CD14-positive monocyte (primary cell): ENCODE measurements at regions not wholly inside any gene's neighbourhood (a gene's known extent, or its start where the extent isn't known, plus 50 kb on each side); places are given as distances from the start of the nearest gene placed in this dataset.

Source experiments
- DNase-seq, 3 donors: peaks; one replicate each; pipeline ENCODE4 v3.0.0-alpha.2; 2011 to 2022
- H2AFZ ChIP-seq: 2 replicates; pipeline ENCODE4 v1.6.0; 2012; ENCODE audit warnings: mild to moderate bottlenecking, low read depth, low read length, inconsistent platforms; ENCODE audit not compliant: insufficient read depth, poor library complexity, severe bottlenecking
- H3K27ac ChIP-seq, 2 donors: 1 replicate in 1 of 2; 2 replicates in 1 of 2; pipeline ENCODE4 v1.5.1; 2012 to 2013; ENCODE audit warnings: low read length in 2 of 2, control low read depth in 1 of 2, inconsistent platforms in 1 of 2, low read depth in 1 of 2, mild to moderate bottlenecking in 1 of 2
- H3K27me3 ChIP-seq, 2 donors: one replicate each; pipeline versions ENCODE4 v1.6.0 to v1.6.1; 2011 to 2013; ENCODE audit warnings: low read length in 2 of 2; ENCODE audit not compliant: control insufficient read depth in 2 of 2, insufficient read depth in 2 of 2
- H3K36me3 ChIP-seq, 2 donors: replicated peaks in 1 of 2; 1 replicate in 1 of 2; 2 replicates in 1 of 2; pipeline versions ENCODE4 v1.5.1 to v1.6.1; 2012 to 2013; ENCODE audit warnings: low read length in 2 of 2, control low read depth in 1 of 2, inconsistent platforms in 1 of 2, mild to moderate bottlenecking in 1 of 2; ENCODE audit not compliant: insufficient read depth in 2 of 2, control insufficient read depth in 1 of 2
- H3K4me1 ChIP-seq, 2 donors: 1 replicate in 1 of 2; 2 replicates in 1 of 2; pipeline versions ENCODE4 v1.5.1 to v1.6.1; 2012 to 2013; ENCODE audit warnings: low read length in 2 of 2, control low read depth in 1 of 2, inconsistent platforms in 1 of 2, mild to moderate bottlenecking in 1 of 2, moderate library complexity in 1 of 2; ENCODE audit not compliant: insufficient read depth in 2 of 2, control insufficient read depth in 1 of 2
- H3K4me2 ChIP-seq: replicated peaks from 2 replicates; pipeline ENCODE3; 2012; ENCODE audit warnings: low read length, moderate library complexity, mild to moderate bottlenecking; ENCODE audit not compliant: poor library complexity, severe bottlenecking; ENCODE audit errors: extremely low read depth
- H3K4me3 ChIP-seq, 3 experiments: fragments of 200-600 bp in 1 of 3; sonication (generic) in 1 of 3; replicated peaks in 1 of 3; 1 replicate in 2 of 3; 2 replicates in 1 of 3; pipeline ENCODE4 v1.5.1; 2011 to 2013; ENCODE audit warnings: low read length in 3 of 3, mild to moderate bottlenecking in 3 of 3, control low read depth in 2 of 3, low read depth in 2 of 3, inconsistent platforms in 1 of 3, moderate library complexity in 1 of 3
- H3K79me2 ChIP-seq: 2 replicates; pipeline ENCODE4 v1.6.0; 2012; ENCODE audit warnings: mild to moderate bottlenecking, control low read depth, inconsistent platforms, low read length, moderate library complexity; ENCODE audit not compliant: insufficient read depth
- H3K9ac ChIP-seq: 2 replicates; pipeline ENCODE4 v1.6.0; 2017; ENCODE audit warnings: low read length, mild to moderate bottlenecking; ENCODE audit not compliant: insufficient read depth, poor library complexity, severe bottlenecking
- H3K9me3 ChIP-seq, 2 donors: replicated peaks in 1 of 2; 1 replicate in 1 of 2; 2 replicates in 1 of 2; pipeline versions ENCODE4 v1.5.1 to v1.6.1; 2012 to 2013; ENCODE audit warnings: low read length in 2 of 2, control low read depth in 1 of 2; ENCODE audit not compliant: control insufficient read depth in 1 of 2, insufficient read depth in 1 of 2
- H4K20me1 ChIP-seq: 2 replicates; pipeline ENCODE4 v1.6.0; 2012; ENCODE audit warnings: mild to moderate bottlenecking, low read length, control low read depth, moderate library complexity; ENCODE audit not compliant: insufficient read depth
- H3K27ac Mint-ChIP-seq, 7 donors: one replicate each; pipeline ENCODE4 v1.8.0; 2020; ENCODE audit warnings: mild to moderate bottlenecking in 7 of 7, mixed read lengths in 7 of 7, moderate library complexity in 6 of 7, inconsistent platforms in 2 of 7
- H3K27me3 Mint-ChIP-seq, 3 donors: one replicate each; pipeline ENCODE4 v1.8.0; 2021 to 2022; ENCODE audit warnings: low read depth in 3 of 3, mild to moderate bottlenecking in 3 of 3, mixed read lengths in 3 of 3, moderate library complexity in 3 of 3, inconsistent platforms in 1 of 3
- H3K36me3 Mint-ChIP-seq, 2 donors: one replicate each; pipeline ENCODE4 v1.8.0; 2020; ENCODE audit warnings: mixed read lengths in 2 of 2, inconsistent platforms in 1 of 2, mild to moderate bottlenecking in 1 of 2
- H3K4me1 Mint-ChIP-seq: one replicate; pipeline ENCODE4 v1.8.0; 2020; ENCODE audit warnings: mild to moderate bottlenecking, mixed read lengths
- H3K4me3 Mint-ChIP-seq, 2 donors: one replicate each; pipeline ENCODE4 v1.8.0; 2020; ENCODE audit warnings: mild to moderate bottlenecking in 2 of 2, mixed read lengths in 2 of 2, moderate library complexity in 1 of 2
- H3K9me3 Mint-ChIP-seq, 7 donors: one replicate each; pipeline ENCODE4 v1.8.0; 2020 to 2022; ENCODE audit warnings: mixed read lengths in 7 of 7, mild to moderate bottlenecking in 6 of 7, moderate library complexity in 6 of 7, inconsistent platforms in 2 of 7
- WGBS: methylation state at CpG from one replicate; pipeline ENCODE4 v1.1.5; 2013; ENCODE audit warnings: missing lambda C conversion rate; ENCODE audit not compliant: insufficient coverage; 5-methylcytosine and 5-hydroxymethylcytosine counted together
- intact Hi-C, 2 donors: fragments of 100-400 bp; cut with micrococcal nuclease; formaldehyde crosslinking; loops; one replicate each; pipeline versions ENCODE4 v1.15.0 to v1.15.1; 2023
- TF ChIP-seq, protein P1 (sequence below): fragments of 200-600 bp; IDR thresholded peaks from one replicate; pipeline ENCODE4 v1.8.0; 2022; ENCODE audit warnings: antibody characterized with exemption, mild to moderate bottlenecking

DNA sequence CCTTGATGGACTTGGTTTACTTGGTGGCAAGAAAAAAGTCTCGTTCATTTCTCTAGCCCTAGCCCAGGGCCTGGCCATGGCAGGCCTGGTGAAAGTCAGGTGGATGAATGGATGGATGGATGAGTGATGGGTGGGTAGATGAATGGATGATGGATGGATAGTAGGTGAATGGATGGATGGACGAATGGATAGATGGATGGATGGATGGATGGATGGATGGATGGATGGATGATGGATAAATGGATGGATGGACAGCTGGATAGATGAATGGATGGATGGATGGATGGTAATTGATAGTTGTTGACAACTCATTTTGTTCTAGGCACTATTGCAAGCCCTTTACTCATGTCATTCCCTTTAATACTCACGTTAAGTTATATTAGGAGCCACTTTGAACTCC, 86.1 kb upstream of the ANO1 start:
- H2AFZ ChIP-seq = no peak overlapping the region
- H3K27ac ChIP-seq = no peak overlapping the region

GRCh38 chr11:69992943-69993694, 85.0 kb upstream of the ANO1 start:
- no peak for DNase-seq
- H3K9me3 Mint-ChIP-seq = peaks cover 0 to 9% (median 6%) of the 10 kb centered on the region in 7 donors
- no peaks in the 10 kb centered on the region for H3K79me2 ChIP-seq
- no peak overlapping the region for H3K4me3 Mint-ChIP-seq
- no peak overlapping the region for H3K27ac Mint-ChIP-seq
- no peaks in the 10 kb centered on the region for H3K9me3 ChIP-seq
- H3K27me3 ChIP-seq = peaks cover 3 to 9% of the 10 kb centered on the region in 2 donors
- H3K27ac ChIP-seq = no peak overlapping the region
- H3K4me1 ChIP-seq = no peaks in the 10 kb centered on the region
- TF ChIP-seq, protein P1, sequence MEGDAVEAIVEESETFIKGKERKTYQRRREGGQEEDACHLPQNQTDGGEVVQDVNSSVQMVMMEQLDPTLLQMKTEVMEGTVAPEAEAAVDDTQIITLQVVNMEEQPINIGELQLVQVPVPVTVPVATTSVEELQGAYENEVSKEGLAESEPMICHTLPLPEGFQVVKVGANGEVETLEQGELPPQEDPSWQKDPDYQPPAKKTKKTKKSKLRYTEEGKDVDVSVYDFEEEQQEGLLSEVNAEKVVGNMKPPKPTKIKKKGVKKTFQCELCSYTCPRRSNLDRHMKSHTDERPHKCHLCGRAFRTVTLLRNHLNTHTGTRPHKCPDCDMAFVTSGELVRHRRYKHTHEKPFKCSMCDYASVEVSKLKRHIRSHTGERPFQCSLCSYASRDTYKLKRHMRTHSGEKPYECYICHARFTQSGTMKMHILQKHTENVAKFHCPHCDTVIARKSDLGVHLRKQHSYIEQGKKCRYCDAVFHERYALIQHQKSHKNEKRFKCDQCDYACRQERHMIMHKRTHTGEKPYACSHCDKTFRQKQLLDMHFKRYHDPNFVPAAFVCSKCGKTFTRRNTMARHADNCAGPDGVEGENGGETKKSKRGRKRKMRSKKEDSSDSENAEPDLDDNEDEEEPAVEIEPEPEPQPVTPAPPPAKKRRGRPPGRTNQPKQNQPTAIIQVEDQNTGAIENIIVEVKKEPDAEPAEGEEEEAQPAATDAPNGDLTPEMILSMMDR = no peak
- no peak overlapping the region for H3K4me3 ChIP-seq
- H3K36me3 ChIP-seq = no peaks in the 10 kb centered on the region
- no peak overlapping the region for H2AFZ ChIP-seq
- no peaks in the 10 kb centered on the region for H3K4me1 Mint-ChIP-seq
- WGBS = 86% methylated on average over 4 of the region's 6 CpGs
- no peak overlapping the region for H3K9ac ChIP-seq
- H3K27me3 Mint-ChIP-seq = peaks cover 18 to 24% (median 21%) of the 10 kb centered on the region in 3 donors
- intact Hi-C loops = no loop called here
- no peak overlapping the region for H3K4me2 ChIP-seq
- no peaks in the 10 kb centered on the region for H3K36me3 Mint-ChIP-seq
- H4K20me1 ChIP-seq = no peaks in the 10 kb centered on the region

More for the DNA sequence above, 86.1 kb upstream of the ANO1 start:
- Histone ChIP-seq H3K4me3 (no peak overlapping the region), H3K4me2 (no peak overlapping the region), H3K79me2 (no peaks in the 10 kb centered on the region), H3K9me3 (no peaks in the 10 kb centered on the region), H4K20me1 (no peaks in the 10 kb centered on the region), H3K4me1 (no peaks in the 10 kb centered on the region), H3K27me3 (peaks cover 12 to 20% of the 10 kb centered on the region in 2 donors), H3K36me3 (no peaks in the 10 kb centered on the region), H3K9ac (no peak overlapping the region)
- H3K9me3 Mint-ChIP-seq = peaks cover 0 to 11% (median 6%) of the 10 kb centered on the region in 7 donors
- H3K36me3 Mint-ChIP-seq = no peaks in the 10 kb centered on the region
- WGBS = 96% methylated on average over 2 of the region's 3 CpGs
- H3K27ac Mint-ChIP-seq = peak overlapping the region in 1 of 7 donors; percentile 41
- H3K4me3 Mint-ChIP-seq = no peak overlapping the region
- H3K27me3 Mint-ChIP-seq = peaks cover 27 to 35% (median 32%) of the 10 kb centered on the region in 3 donors
- TF ChIP-seq, protein P1 = no peak
- no peak for DNase-seq
- intact Hi-C loops = no loop called here
- H3K4me1 Mint-ChIP-seq = no peaks in the 10 kb centered on the region
